ENCODE measurements at regions not wholly inside any gene's neighbourhood (a gene's known extent, or its start where the extent isn't known, plus 50 kb on each side); places are given as distances from the start of the nearest gene placed in this dataset.
"Not testable (repeated sequence)": the region's sequence is repeated elsewhere in the genome, so short reads cannot be mapped to it uniquely, and the experiment has no call there.

- H3K27me3 Mint-ChIP-seq (ENCODE audit: unreplicated experiment); H3K4me1 Mint-ChIP-seq (ENCODE audit: unreplicated experiment); H3K36me3 Mint-ChIP-seq (ENCODE audit: unreplicated experiment); H3K9me3 Mint-ChIP-seq (ENCODE audit: unreplicated experiment); DNase-seq (ENCODE audit: extremely low spot score, unreplicated experiment); H3K27ac Mint-ChIP-seq (ENCODE audit: unreplicated experiment): not testable (repeated sequence)
- peak overlapping the region; percentile 74 for H3K4me3 Mint-ChIP-seq (ENCODE audit: unreplicated experiment)
Measured at GRCh38 chr1:148049115-148049496, 103.0 kb downstream of the NBPF11 start.

DNA sequence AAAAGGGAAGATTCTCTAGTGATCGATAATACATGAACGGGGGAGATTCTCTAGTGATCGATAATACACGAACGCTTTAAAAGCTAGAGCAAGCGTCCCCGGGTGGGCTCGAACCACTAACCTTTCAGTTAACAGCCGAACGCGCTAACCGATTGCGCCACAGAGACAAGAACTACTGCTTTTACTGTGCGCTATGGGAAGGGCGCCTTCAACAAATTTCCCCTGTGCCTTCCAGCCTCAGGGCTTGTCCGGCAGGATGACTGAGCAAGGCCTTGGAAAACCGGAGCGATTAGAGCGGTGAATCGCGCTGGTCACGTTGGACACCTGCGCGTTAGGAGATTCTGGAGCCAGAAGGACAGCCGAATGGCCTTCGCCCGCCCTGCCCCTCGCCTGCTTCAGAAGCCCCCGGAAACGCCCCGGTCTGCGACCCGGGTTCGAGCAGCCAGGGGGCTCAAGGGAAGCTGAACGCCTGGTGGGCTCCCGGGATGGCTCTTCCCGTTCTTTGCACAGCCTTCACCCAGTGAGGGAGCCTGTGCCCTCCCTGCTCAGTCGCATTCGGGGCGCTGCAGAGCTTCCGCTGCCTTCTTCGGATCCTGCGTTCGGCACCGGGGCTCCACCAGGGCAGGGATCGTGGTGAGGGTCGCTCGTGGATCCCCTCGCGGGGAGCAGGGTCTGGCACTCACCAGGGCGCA, 103.5 kb downstream of the NBPF11 start:
- H3K27ac Mint-ChIP-seq (ENCODE audit: unreplicated experiment); H3K27me3 Mint-ChIP-seq (ENCODE audit: unreplicated experiment); H3K4me1 Mint-ChIP-seq (ENCODE audit: unreplicated experiment); H3K36me3 Mint-ChIP-seq (ENCODE audit: unreplicated experiment); DNase-seq (ENCODE audit: extremely low spot score, unreplicated experiment); H3K9me3 Mint-ChIP-seq (ENCODE audit: unreplicated experiment): not testable (repeated sequence)
- H3K4me3 Mint-ChIP-seq (ENCODE audit: unreplicated experiment), result peak overlapping the region; percentile 74

- H3K9me3 Mint-ChIP-seq (ENCODE audit: unreplicated experiment); DNase-seq (ENCODE audit: extremely low spot score, unreplicated experiment); H3K4me1 Mint-ChIP-seq (ENCODE audit: unreplicated experiment); H3K36me3 Mint-ChIP-seq (ENCODE audit: unreplicated experiment); H3K27me3 Mint-ChIP-seq (ENCODE audit: unreplicated experiment); H3K27ac Mint-ChIP-seq (ENCODE audit: unreplicated experiment); H3K4me3 Mint-ChIP-seq (ENCODE audit: unreplicated experiment): not testable (repeated sequence)
Measured at GRCh38 chr1:148045872-148046271, 106.2 kb downstream of the NBPF11 start.

DNA sequence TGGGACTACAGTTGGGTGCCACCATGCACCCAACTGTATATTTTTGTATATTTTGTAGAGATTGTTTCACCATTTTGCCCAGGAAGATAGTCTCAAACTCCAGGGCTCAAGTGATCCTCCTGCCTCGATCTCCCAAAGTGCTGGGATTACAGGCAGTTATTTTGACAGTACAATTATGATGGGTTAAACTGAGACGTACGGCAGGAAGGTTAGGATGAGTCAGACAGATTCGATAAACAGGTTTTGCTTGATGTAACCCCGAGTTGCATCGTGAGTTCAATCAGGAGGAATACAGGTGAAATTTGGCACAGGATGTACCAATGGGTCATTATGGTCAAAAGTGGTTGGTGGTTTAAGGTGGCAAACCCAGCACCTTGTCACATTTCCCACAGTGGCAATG, 107.6 kb downstream of the NBPF11 start:
- H3K27me3 Mint-ChIP-seq (ENCODE audit: unreplicated experiment); H3K9me3 Mint-ChIP-seq (ENCODE audit: unreplicated experiment); H3K4me3 Mint-ChIP-seq (ENCODE audit: unreplicated experiment); DNase-seq (ENCODE audit: extremely low spot score, unreplicated experiment); H3K36me3 Mint-ChIP-seq (ENCODE audit: unreplicated experiment); H3K27ac Mint-ChIP-seq (ENCODE audit: unreplicated experiment); H3K4me1 Mint-ChIP-seq (ENCODE audit: unreplicated experiment): not testable (repeated sequence)

Measured in osteocyte (in vitro differentiated cells).